ENCODE measurements at regions not wholly inside any gene's neighbourhood (a gene's known extent, or its start where the extent isn't known, plus 50 kb on each side); places are given as distances from the start of the nearest gene placed in this dataset.

GRCh38 chr11:76285397-76286104, 79.2 kb upstream of the WNT11 start:
- Histone ChIP-seq H3K4me2 (ENCODE audit: insufficient read depth, low read length) (no peak overlapping the region), H3K9me3 (replicated peaks; ENCODE audit: control insufficient read depth, insufficient read depth, low read length) (no peaks in the 10 kb centered on the region), H3K9me1 (replicated peaks; ENCODE audit: control insufficient read depth, extremely low read depth, insufficient read depth, low read length) (no peaks in the 10 kb centered on the region), H3K9ac (replicated peaks; ENCODE audit: extremely low read depth, insufficient read depth, low read length) (no peak overlapping the region), H3K4me3 (replicated peaks in 1 of 3; ENCODE audit: insufficient read depth in 1 of 3, low read depth in 1 of 3, low read length in 3 of 3) (no peak overlapping the region), H3K79me2 (ENCODE audit: control insufficient read depth, insufficient read depth, low read length) (no peaks in the 10 kb centered on the region), H3K36me3 (ENCODE audit: control insufficient read depth in 2 of 2, extremely low read depth in 1 of 2, insufficient read depth in 2 of 2, low read length in 2 of 2) (no peaks in the 10 kb centered on the region), H3K4me1 (ENCODE audit: control insufficient read depth, extremely low read depth, insufficient read depth, low read length) (peaks cover 7% of the 10 kb centered on the region), H3K27ac (ENCODE audit: insufficient read depth, low read depth, low read length) (no peak overlapping the region), H4K20me1 (replicated peaks; ENCODE audit: control insufficient read depth, extremely low read depth, insufficient read depth, low read length) (no peaks in the 10 kb centered on the region), H3K27me3 (ENCODE audit: control insufficient read depth in 2 of 2, insufficient read depth in 2 of 2, low read length in 2 of 2) (no peaks in the 10 kb centered on the region), H2AFZ (ENCODE audit: low read depth, low read length) (no peak overlapping the region)
- intact Hi-C loops (cut with micrococcal nuclease) (loop anchor here (5.0 kb wide), 1 partner anchor 48 kb away; no protein-coding TSS in a partner anchor), dilution Hi-C loops (cut with MboI; ENCODE audit: extremely low pct_ligation_motif_present, low sequenced_read_pairs) (no loop called here)
- FAIRE-seq (no peak), DNase-seq (ENCODE audit: low read depth, low spot score) (no peak)
- TF ChIP-seq POLR2A (IDR thresholded peaks at IDR 0.05; ENCODE audit: low read depth, low read length), result no peak
- no peak for TF ChIP-seq FOS (IDR thresholded peaks at IDR 0.05; ENCODE audit: borderline replicate concordance, insufficient read depth, low read length)
- TF ChIP-seq EZH2 (IDR thresholded peaks at IDR 0.05; ENCODE audit: borderline replicate concordance, low read depth, low read length, severe bottlenecking), result no peak
- ChIA-PET CTCF (interaction anchor here (1.1 to 1.8 kb wide), 3 partner anchors 15 to 78 kb away, joined by 3 to 5 read pairs (median 4); no protein-coding TSS in a partner anchor), POLR2A (no interaction called here)
- BruUV-seq (replicated peaks), result no TSS peak

GRCh38 chr11:76284161-76284560, 77.9 kb upstream of the WNT11 start:
- dilution Hi-C loops (cut with MboI; ENCODE audit: extremely low pct_ligation_motif_present, low sequenced_read_pairs), result no loop called here

More at GRCh38 chr11:76284161-76284560, 77.9 kb upstream of the WNT11 start:
- ChIA-PET CTCF (interaction anchor here (1.1 kb wide), 1 partner anchor 35 kb away, joined by 4 read pairs; no protein-coding TSS in a partner anchor), POLR2A (no interaction called here)
- no TSS peak for BruUV-seq (replicated peaks)
- TF ChIP-seq POLR2A (IDR thresholded peaks at IDR 0.05; ENCODE audit: low read depth, low read length), result no peak
- no peak for TF ChIP-seq GATA2 (IDR thresholded peaks at IDR 0.05; ENCODE audit: insufficient read depth, insufficient read length, low read depth, low read length)
- no peak for TF ChIP-seq EZH2 (IDR thresholded peaks at IDR 0.05; ENCODE audit: borderline replicate concordance, low read depth, low read length, severe bottlenecking)
- no peak for TF ChIP-seq MYC (IDR thresholded peaks at IDR 0.05; ENCODE audit: low read depth, low read length)
- TF ChIP-seq FOS (IDR thresholded peaks at IDR 0.05; ENCODE audit: borderline replicate concordance, insufficient read depth, low read length), result no peak
- TF ChIP-seq CTCF (IDR thresholded peaks at IDR 0.05; ENCODE audit: extremely low read depth in 1 of 2, insufficient read depth in 1 of 2, low read depth in 1 of 2, low read length in 2 of 2), result no peak
- no peak for TF ChIP-seq POLR2AphosphoS5 (IDR thresholded peaks at IDR 0.05; ENCODE audit: insufficient read depth, low read depth, low read length)
- TF ChIP-seq JUN (IDR thresholded peaks at IDR 0.05; ENCODE audit: borderline replicate concordance, insufficient read depth, insufficient read length, low read depth), result no peak
- TF ChIP-seq, protein P1, sequence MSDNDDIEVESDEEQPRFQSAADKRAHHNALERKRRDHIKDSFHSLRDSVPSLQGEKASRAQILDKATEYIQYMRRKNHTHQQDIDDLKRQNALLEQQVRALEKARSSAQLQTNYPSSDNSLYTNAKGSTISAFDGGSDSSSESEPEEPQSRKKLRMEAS (IDR thresholded peaks at IDR 0.05; ENCODE audit: insufficient read depth, insufficient read length), result no peak
- Histone ChIP-seq H3K4me1 (ENCODE audit: control insufficient read depth, extremely low read depth, insufficient read depth, low read length) (peaks cover 7% of the 10 kb centered on the region), H3K4me3 (replicated peaks in 1 of 3; ENCODE audit: insufficient read depth in 1 of 3, low read depth in 1 of 3, low read length in 3 of 3) (no peak overlapping the region), H4K20me1 (replicated peaks; ENCODE audit: control insufficient read depth, extremely low read depth, insufficient read depth, low read length) (no peaks in the 10 kb centered on the region), H3K36me3 (ENCODE audit: control insufficient read depth in 2 of 2, extremely low read depth in 1 of 2, insufficient read depth in 2 of 2, low read length in 2 of 2) (no peaks in the 10 kb centered on the region), H2AFZ (ENCODE audit: low read depth, low read length) (no peak overlapping the region), H3K4me2 (ENCODE audit: insufficient read depth, low read length) (no peak overlapping the region), H3K79me2 (ENCODE audit: control insufficient read depth, insufficient read depth, low read length) (no peaks in the 10 kb centered on the region), H3K9me3 (replicated peaks; ENCODE audit: control insufficient read depth, insufficient read depth, low read length) (no peaks in the 10 kb centered on the region), H3K9me1 (replicated peaks; ENCODE audit: control insufficient read depth, extremely low read depth, insufficient read depth, low read length) (no peaks in the 10 kb centered on the region), H3K27me3 (ENCODE audit: control insufficient read depth in 2 of 2, insufficient read depth in 2 of 2, low read length in 2 of 2) (no peaks in the 10 kb centered on the region), H3K27ac (ENCODE audit: insufficient read depth, low read depth, low read length) (no peak overlapping the region), H3K9ac (replicated peaks; ENCODE audit: extremely low read depth, insufficient read depth, low read length) (no peak overlapping the region)
- FAIRE-seq (no peak), DNase-seq (ENCODE audit: low read depth, low spot score) (no peak)
- intact Hi-C loops (cut with micrococcal nuclease), result no loop called here
